ENCODE measurements at regions not wholly inside any gene's neighbourhood (a gene's known extent, or its start where the extent isn't known, plus 50 kb on each side); places are given as distances from the start of the nearest gene placed in this dataset.
A peak's percentile ranks its signal among the peaks of the same experiment; 100 is the strongest.

DNA sequence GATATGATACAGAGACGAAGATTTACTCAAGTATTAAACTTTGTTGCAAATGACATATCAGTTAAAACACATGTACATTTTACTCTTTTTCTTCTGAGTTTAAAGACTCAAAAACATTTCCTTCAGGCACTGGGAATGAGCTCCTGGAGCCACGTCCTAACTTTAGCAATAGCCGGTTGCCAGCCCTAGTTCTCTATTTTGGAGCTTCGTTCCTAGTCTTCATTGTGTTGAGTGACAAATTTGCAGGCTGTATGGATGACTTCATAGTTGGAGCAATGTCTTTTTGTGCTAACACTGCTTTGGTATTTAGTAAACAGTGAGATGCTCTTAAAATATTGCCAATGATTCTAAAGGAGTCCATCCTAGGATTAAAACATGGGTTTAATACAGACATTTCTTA is 190.9 kb downstream of the FAT4 start:
- no peak for DNase-seq (ENCODE audit: low read depth in 4 of 4, low spot score in 2 of 4)

DNA sequence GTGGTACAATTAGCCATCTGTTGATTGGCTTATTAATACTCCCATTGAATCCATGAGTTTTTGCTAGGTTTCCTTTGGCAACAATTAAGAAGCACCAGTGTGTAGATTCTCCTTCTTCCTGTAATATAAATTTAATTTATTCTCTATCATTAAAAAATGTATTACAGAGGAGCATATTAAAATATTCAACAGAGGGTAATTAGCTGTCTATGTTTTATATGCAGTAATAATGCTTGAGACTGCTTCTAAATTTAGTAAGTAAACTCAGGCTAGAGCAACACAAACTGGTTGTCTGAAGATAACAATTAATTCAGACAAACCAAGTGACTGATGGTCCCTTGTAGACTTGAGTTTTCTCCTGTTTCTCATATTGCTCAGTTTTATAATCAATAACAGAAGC is 192.4 kb downstream of the FAT4 start:
- DNase-seq (ENCODE audit: low read depth in 4 of 4, low spot score in 2 of 4), result no peak

DNA sequence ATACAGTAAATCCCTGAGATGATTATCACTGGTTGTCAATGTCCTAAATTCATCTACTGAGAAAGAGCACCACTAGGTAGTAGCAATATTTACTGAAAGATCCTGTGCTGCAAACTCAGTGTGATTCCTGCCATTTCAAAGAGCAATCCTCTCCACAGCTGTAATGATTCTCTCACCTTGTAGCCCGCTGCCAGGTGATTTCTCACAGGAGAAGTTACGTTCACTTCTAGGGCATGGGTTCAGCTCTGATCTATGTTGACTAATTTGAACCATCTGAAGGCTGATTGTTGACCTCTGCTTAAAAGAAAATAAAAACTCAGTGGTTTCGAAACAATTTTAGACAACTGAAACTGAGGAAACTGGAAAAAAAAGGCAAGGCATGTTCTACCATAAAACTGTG is 197.0 kb downstream of the FAT4 start:
- DNase-seq (ENCODE audit: low read depth in 4 of 4, low spot score in 2 of 4), result no peak

DNA sequence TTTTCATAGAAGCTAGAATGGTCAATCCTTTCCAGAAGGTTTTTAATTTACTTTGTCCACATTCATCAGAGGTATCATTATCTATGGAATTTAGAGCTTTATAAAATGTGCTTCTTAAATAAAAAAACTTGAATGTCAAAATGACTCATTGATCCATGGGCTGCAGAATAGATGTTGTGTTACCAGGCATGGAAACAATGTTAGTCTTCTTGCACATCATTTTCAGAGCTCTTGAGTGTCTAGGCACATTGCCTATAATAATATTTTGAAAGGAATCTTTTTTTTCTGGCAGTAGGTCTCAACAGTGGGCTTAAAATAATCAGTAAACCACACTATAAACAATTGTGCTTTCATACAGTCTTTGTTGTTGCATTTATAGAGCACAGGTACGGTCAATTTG is 200.3 kb downstream of the FAT4 start:
- DNase-seq (ENCODE audit: low read depth in 4 of 4, low spot score in 2 of 4), result no peak

DNA sequence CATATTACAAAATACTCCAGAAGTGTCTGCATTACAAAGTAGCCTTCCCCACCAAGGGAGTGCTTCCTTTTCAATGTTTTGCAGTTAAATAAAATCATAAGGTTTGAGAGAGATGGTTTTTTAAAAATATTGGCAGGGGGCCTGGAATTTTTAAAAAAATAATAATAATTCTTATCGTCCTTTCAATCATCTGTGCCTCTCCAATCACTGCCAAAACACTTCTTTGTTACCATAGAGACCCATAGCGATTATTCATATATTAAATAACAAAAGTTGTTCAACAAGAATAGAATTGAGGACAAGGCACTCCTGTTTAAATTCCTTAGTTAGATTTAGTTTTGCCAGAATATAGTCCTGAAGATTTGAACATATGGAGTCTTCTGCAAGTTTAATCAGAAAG is 203.1 kb downstream of the FAT4 start:
- DNase-seq (ENCODE audit: low read depth in 4 of 4, low spot score in 2 of 4), result no peak

DNA sequence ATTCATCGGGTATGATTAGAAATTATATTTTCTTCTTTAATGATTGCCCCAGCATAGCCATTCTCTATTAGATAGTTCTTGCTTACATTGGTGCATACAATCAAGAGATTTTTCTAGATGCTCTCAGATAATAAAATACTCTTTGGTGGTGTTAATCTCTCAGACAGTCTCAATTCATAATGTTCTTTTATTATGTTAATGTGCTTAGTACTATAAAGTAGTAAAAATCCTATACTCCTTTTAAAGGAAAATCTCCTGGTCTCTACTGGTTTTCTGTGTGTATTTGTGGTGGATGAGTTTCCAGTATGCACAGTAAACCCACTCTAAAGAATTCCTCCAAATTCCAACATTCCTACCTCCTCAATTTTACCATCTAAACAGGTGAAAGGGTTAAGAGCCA is 203.5 kb downstream of the FAT4 start:
- no peak for DNase-seq (ENCODE audit: low read depth in 4 of 4, low spot score in 2 of 4)

- DNase-seq (ENCODE audit: low read depth in 4 of 4, low spot score in 2 of 4), result peak in 2 of 4 donors; percentile 19 to 31
Observed at GRCh38 chr4:125519371-125520146, 204.8 kb downstream of the FAT4 start.

- DNase-seq (ENCODE audit: low read depth in 4 of 4, low spot score in 2 of 4), result no peak
Observed at GRCh38 chr4:125520258-125520990, 205.7 kb downstream of the FAT4 start.

DNA sequence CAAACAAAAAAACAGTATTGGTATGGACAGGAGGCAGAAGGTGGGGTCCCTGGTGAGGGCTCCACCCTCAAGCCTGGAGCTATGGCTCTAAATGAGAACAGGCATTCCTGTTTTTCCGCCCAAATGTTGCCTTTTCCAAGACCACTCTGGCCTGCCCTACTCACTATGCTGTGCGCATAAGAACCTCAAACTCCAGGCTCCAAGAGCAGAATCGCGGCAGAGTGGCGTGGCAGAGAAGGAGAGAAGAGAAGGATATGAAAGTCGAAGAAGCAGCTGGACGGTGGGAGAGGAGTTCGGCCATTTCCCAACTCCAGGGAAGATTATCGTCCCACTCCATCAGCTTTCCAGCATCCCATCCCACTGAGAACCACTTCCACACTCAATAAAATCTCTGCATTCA is 207.8 kb downstream of the FAT4 start:
- DNase-seq (ENCODE audit: low read depth in 4 of 4, low spot score in 2 of 4), result no peak

DNA sequence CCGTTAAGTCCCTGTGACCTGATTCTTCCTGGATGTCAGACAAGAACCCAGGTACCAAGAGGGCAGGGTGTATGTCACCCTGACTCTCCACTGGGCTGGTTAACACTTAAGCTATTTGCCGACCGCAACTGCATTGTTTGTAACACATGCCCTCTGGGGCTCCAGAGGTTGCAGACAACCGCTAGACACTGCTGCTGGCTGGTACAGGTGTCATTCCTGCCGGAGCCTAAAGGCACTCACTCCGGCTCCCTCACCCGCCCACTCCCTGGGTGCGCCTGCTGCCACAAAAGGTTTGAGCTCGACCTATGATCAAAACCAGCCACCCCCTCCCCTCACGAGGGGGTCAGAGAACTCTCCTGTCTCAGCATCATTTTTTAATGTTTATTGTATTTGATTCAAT is 208.2 kb downstream of the FAT4 start:
- no peak for DNase-seq (ENCODE audit: low read depth in 4 of 4, low spot score in 2 of 4)

GRCh38 chr4:125526420-125526819 is 211.7 kb downstream of the FAT4 start:
- DNase-seq (ENCODE audit: low read depth in 4 of 4, low spot score in 2 of 4), result no peak

GRCh38 chr4:125527681-125528080 is 212.9 kb downstream of the FAT4 start:
- no peak for DNase-seq (ENCODE audit: low read depth in 4 of 4, low spot score in 2 of 4)

GRCh38 chr4:125529071-125529470 is 214.3 kb downstream of the FAT4 start:
- DNase-seq (ENCODE audit: low read depth in 4 of 4, low spot score in 2 of 4), result no peak

- no peak for DNase-seq (ENCODE audit: low read depth in 4 of 4, low spot score in 2 of 4)
Observed at GRCh38 chr4:125538670-125539069, 223.9 kb downstream of the FAT4 start.

GRCh38 chr4:125539691-125540090 is 224.9 kb downstream of the FAT4 start:
- no peak for DNase-seq (ENCODE audit: low read depth in 4 of 4, low spot score in 2 of 4)

GRCh38 chr4:125541836-125542385 is 227.2 kb downstream of the FAT4 start:
- DNase-seq (ENCODE audit: low read depth in 4 of 4, low spot score in 2 of 4), result no peak

GRCh38 chr4:125546272-125546671 is 231.5 kb downstream of the FAT4 start:
- DNase-seq (ENCODE audit: low read depth in 4 of 4, low spot score in 2 of 4), result no peak

DNA sequence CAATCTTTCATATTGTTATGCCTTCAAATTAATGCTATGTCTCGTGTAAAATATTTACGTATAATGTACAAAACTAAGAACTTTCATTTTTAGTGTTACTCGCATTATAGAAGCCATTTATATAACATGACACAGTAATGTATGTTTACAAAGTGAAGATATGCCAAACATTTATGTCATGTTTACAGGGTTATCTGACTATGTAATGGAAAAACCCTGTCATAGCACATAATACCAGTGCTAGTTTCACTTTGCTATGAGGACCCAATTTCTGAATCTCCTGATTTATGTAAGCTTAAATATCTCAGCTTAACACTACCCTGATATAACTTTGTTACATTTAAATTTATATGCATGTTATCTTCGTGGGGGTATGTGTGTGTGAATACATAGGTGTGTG is 233.1 kb downstream of the FAT4 start:
- DNase-seq (ENCODE audit: low read depth in 4 of 4, low spot score in 2 of 4), result no peak

DNA sequence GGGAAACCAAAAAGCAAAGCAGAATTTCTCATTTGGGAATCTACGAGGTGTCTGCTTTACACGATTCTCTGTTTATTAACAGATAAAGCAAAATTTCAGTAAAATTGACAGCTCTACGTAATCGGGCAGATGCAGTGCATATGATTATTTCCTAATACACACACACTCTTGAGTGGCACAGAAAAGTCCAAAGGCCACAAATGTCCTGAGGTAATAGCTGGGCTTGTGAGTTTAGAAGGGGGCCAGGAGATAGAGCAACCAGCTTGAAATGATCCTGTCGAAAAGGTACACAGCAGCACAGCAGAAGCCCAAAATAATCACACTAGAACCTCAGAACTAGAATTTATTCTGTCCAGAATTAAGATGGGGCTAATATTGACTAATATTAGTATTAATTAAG is 236.0 kb downstream of the FAT4 start:
- no peak for DNase-seq (ENCODE audit: low read depth in 4 of 4, low spot score in 2 of 4)

DNA sequence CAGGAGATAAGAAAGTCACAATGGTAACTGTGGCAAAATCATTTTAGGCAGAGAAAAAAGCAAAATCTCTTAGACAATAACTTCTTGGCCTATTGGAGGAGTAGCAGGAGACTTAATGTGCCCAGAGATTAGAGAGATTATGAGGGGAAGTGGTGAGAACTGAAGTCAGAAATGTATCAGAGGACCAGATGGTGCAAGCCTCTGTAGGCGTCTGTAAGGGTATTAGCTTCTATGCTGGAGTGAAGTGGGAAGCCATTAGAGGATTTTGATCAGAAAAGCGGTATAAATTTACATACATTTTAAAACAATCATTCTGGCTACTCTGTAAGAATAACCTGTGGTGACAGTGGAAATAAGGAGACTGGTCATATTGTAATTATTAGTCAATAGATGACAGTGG is 236.7 kb downstream of the FAT4 start:
- no peak for DNase-seq (ENCODE audit: low read depth in 4 of 4, low spot score in 2 of 4)

DNA sequence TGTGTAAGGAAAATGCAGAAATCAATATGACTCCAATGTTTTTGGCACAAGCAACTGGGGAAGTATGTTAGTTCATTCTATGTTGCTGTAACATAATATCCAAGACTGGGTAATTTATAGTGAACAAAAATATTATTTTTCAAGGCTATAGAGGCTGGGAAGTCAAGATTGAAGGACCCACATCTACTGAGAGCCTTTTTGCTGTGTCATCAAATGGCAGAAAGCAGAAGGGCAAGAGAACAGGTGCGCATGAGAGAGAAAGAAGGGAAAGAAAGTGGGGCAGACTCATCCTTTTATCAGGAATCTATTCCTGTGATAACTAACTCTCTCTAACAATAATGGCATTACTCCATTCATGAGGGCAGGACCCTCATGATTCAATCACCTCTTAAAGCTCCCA is 237.2 kb downstream of the FAT4 start:
- DNase-seq (ENCODE audit: low read depth in 4 of 4, low spot score in 2 of 4), result no peak

DNA sequence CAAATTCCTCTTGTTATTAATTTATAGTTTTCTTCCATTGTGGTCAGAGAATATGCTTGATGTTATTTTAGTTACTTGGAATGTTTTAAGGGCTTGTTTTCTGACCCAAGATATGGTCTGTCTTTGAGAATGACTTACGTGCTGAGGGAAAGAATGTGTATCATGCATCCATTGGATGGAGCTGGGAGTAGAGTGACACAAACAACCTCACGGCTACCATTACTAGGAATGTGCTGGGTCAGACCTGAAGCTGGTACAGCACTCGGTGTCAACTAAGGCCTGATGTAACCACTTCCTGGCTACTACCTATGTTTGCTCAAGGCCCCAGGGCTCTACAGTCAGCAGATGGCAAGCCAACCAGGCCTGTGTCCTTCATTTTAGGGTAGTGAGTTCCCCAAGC is 257.8 kb downstream of the FAT4 start:
- no peak for DNase-seq (ENCODE audit: low read depth in 4 of 4, low spot score in 2 of 4)
